Femur (tissue), 1 donor: ENCODE measurements at regions not wholly inside any gene's neighbourhood (a gene's known extent, or its start where the extent isn't known, plus 50 kb on each side); places are given as distances from the start of the nearest gene placed in this dataset.

Experiments
- DNase-seq: peaks from one replicate; pipeline ENCODE4 v3.0.0-alpha.2; 2017

DNA sequence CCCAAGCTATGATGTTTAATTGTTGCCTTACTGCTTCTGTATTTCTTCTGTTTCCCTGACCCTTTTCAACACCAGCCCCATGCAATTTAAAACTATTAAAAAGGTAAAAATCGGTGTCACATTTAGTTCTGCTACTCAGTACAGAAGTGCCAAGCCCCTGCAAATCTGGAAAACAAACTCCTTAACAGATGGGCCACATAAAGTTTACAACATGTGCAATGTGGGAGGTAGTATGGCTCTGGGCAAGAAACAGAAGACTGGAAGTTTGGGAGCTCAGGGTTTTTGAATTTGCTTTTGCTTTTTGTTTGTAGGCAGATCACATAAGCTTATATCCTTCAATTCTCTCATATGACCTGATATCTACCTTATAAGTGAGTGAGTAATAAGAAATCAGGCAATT is 404.0 kb upstream of the ATP2B1 start:
- DNase-seq = no peak

DNA sequence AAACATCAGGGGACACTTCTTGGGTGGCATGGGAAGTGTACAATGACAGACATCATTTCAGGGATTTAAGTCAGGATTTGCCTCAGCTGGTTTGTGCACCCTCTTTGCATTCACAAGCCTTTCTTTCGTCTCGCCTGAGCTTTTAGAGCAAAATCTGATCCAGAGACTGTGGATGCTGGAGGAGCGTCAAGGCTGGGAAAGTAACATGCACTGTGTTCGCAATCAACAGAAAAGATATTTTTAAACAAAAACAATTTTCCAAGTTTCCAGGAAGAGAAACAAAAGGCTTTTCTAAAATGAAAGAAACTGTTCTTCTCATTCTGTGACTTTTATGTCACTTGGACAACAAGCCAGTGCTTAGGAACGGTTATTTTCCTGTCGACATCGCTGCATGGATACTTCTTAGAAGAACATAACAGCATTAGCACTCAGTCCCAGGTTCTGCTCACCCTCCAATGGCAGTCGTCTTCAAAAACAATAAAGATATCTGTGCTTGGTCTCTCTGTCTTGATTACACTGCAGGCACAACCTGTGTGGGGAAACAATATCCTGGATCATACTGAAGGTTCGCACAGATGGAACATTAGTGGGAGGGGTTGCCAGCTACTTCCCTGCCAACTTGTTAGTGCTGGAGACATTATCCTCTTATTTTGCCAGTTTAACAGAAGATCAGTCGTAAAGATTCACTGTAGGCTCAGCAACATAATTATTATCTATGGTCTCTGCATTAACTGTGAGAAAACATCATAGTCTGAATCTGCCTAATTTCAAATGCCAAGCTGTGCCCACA is 403.3 kb upstream of the ATP2B1 start:
- peak; percentile 35 for DNase-seq

DNA sequence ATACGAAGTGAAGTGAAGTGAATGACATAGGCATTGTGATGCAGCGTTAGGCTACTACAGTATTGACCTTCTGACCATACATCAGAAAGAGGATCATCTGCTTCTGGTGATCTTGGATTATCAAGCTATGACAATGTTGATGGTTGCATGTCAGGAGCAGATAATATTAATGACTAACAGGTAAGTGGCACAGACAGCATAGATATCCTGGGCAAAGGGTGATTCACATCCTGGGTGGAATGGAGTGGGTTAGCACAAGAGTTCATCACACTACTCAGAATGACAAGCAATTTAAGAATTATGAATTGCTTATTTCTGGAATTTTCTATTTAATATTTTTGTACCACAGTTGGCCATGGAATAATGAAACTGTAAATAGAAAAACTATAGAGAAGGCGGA is 397.9 kb upstream of the ATP2B1 start:
- no peak for DNase-seq

DNA sequence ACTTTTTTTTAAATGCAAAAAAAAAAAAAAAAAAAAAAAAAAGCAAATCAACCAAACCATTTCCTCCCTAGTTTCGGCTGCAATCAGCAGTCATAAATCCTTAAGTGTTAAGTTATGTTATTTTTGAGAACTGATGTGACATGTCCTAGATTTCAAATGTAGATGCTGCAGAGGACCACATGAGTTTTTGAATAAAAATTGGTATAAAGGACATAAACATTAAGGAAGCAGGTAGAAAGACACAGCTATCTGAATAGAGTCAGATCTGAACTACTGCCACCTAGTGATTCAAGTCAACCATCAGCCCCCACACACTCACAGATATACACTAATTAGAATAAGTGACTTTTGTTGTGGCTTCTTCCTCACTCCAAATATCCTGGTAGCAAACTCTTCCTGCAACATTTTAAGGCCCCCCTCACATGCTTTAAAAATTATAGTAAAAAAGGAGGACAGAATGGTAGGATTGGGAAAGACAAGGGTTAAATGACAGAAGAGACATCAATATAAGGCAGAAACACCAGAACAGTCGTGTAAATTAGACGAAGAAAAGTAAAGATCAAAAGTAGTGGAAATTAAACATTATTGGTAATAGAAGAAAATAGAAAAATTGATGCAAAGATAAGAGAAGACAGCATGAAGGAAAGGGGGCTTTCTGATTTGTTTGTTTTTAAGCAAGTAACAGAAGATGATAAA is 394.5 kb upstream of the ATP2B1 start:
- DNase-seq = no peak

DNA sequence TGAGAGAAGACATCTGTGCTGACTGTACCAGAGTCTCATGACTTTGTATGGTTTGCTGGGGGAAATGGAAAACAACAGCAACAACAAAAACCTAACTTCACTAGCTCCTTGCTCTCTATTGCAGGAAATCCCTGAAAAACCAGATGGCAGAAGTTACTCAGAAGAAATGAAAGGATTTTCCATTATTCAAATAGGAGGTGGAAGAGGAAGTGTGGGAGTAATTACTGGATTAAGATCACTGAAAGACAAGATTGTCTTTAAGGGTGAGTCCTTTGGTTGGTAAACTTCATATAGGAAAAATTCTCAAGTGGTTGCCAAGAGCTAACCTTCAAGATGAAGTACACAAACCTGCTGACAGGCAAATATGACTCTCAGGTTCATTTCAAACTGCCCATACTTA is 391.9 kb upstream of the ATP2B1 start:
- DNase-seq = no peak

DNA sequence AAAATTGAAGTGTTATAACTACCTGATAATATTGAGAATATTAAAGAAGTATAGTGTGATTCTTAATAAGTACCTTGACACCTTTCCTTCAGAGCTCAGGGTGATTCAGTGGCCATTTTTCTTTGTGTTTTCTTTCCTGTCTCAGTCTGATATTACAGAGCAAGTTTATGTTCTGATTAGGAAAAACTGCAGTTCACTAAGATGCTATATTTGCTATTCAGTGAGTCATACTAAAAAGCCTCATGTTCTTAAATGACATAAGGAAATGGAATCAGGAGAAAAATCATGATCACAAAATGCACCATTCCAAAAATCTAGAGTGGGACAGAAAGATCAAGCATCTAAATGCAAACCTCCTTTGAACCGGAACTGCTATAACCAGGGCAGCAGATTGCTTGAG is 390.6 kb upstream of the ATP2B1 start:
- DNase-seq = no peak

DNA sequence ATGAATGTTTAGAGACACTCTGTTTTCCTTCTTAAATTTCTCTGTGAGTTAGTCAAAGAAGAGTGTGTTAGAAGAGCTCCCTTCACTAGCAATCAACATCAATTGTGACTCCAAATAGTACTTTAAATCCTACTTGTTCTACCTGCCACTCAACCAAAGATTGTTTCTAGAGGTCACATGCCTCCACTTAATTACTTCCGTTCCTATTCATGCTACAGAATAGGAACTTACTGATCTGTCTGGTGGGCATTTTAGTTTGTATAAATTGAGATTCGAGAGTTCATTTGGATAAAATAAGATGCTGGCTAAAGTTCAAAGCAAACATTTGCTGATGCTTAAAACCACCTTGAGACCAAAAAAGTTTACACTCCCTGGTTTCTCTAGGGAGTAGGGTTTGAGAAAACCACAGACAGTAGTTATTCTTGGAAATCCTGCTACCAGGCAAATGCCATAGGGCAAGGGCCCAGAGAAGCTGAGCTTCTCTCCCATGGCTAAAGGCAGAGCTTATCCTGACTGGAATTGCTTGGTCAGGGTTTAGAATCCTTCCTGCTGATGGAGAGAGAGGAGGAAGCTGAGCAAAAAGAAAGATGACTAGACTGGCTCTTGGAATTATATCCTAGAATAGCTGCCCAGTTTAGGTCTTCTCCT is 389.6 kb upstream of the ATP2B1 start:
- DNase-seq = no peak

DNA sequence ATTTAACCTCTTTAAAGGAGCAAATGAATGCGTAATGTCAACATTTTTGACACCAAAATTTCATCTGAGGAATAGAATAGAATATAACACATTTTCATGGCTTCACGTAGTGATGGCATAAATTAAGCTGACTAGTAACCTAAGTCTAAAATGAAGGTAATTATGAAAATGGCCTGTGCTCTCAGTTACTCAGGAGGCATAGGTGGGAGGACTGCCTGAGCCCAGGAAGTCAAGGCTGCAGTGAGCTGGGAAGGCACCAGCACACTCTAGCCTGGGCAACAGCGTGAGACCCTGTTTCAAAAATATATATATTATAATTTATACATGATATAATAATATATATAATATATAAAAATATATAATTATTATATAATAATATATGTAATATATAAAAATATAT is 383.2 kb upstream of the ATP2B1 start:
- no peak for DNase-seq

DNA sequence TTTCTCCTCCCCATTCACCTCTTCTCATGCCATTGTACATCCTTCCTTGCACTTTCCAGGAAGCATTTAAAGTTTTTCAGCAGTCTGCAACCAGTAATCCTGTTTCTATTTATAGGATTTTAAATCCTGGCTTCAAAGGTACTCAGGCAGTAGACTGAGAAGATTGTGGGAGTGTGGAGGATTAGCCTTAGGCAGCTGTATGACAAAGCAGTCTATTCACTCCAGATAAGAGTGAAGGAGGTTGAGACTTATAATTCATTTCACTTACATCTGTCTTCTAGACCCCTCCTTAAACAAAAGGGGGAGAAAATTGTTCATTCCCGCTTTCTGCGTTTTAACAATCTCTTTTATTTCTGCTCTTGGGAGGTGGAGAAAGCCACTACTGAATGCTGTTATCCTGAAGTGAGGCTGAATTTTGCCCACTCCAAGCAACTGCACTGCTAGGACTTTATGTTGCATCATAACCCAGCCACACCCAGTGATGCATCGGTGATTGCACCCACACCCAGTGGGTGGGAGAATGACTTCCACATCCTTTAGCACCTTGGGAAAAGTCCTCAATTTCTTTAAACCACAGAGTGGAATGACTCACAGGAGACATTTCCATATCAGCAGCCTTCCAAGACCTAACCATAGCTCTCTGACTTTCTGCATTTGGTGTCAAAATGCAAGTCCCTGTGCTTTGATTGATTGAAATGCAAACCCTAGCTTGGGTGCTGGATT is 382.5 kb upstream of the ATP2B1 start:
- no peak for DNase-seq

DNA sequence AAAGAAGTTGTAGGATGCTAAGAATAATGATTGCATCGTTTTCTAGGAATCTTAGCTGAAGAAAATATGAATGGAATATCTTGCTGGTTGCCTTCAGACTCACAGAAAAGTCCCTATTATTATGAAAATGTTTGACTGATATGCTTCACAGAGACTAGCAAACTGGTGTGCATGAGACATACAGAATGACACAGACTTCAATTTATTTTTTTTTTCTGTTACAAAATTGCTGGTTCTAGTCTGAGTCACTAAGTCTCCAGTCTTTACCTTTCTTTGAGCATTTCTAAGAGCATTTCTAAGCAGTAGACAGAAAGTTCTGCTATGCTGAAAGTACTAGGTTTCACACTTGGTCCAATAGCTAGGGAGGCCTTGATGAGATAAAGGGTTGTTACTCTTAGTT is 377.6 kb upstream of the ATP2B1 start:
- DNase-seq = no peak

DNA sequence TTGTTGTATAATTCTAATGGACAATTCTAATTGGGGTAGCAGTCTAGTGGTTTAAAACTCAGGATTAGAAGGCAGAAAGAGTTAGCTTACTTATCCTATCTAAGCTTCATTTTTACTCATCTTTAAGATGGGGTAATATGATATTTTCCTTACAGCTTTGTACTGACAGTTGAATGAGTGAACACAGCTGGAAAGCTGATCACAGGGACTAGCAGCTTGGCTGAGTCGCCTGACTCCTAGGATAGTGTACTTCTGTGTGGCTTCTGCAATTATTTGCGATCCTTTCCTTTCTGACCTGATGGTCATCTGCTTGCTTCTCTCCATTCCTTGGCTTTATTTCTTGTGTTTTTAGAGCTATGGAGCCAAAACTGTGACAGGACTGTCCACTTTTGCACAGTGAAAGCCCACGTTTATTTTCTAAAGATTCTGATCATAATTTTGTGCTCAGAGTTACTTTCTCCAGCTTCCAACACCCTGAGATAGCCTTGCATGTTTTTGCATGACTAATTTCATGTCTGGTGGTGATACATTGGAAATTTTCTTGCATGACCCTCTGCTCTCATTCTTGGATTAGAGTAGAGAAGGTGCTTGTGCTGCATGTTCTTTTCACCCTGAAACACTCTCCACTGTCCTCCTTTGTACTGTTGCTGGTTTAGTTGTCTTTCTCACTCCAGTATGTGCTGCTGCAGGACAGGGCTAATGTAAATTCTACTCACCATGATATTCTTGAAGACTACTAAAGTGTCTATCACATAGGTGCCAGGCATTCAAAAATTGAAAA is 377.0 kb upstream of the ATP2B1 start:
- no peak for DNase-seq

DNA sequence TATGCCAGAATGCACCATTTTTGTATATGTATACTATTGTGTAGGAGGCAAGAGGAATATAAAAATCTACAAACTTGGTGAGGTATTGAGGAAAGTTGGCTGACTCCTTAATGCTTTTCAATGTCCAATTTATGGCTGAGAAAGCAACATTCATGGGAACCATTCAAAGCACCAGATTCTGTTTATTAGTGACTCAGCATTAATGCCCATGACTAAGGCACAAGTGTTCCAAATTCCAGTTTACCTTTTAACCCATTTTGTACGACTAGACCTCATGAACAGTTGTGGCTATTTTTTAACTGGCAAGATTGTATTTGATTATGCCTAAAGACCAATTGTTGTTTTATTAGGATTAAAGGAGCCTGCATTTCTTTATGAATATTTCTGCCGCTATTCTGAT is 375.4 kb upstream of the ATP2B1 start:
- DNase-seq = no peak

DNA sequence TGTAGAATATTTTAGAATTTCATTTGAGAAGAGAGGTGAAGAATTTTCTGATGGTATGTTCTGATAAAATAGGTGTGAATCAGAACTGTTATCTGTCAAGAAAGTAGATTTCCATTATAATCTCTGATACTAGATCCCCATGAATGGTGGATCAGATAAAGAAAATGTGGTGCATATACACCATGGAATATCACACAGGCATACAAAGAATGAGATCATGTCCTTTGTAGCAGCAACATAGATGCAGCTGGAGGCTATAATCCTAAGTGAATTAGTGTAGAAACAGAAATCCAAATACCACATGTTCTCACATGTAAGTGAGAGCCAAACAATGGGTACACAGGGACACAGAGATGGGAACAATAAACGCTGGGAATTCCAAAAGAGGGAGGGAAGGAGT is 372.0 kb upstream of the ATP2B1 start:
- no peak for DNase-seq

DNA sequence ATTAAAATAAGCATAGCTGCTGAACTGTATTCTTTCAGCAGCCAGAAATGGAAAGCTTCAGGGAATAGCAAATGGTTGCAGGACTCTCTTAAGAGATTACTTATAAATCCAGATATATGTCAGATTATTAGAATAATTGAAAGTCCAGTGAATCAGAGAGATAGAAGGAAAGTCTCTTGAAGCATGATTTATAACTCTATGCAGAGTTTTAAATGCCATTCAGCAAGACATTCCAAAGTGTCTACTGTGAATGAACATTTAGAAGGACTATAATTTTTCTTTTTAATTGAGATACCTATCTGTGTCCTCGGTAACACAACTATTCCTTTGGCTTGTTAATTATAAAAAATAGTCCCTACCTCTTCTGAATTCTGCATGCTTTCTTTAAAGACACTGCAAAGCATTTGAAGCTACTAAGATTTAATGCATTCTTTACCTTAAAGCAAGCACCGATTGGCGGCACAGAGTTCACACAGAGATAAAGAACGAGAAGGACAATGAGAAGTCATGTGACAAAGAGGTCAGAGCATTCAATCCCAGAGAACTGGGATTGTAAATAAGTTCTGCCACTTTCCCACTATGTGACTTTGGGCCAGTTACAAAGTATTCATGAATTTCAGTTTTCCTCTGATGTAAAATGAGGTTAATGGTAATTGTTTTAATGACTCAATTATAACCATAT is 371.0 kb upstream of the ATP2B1 start:
- DNase-seq = no peak

DNA sequence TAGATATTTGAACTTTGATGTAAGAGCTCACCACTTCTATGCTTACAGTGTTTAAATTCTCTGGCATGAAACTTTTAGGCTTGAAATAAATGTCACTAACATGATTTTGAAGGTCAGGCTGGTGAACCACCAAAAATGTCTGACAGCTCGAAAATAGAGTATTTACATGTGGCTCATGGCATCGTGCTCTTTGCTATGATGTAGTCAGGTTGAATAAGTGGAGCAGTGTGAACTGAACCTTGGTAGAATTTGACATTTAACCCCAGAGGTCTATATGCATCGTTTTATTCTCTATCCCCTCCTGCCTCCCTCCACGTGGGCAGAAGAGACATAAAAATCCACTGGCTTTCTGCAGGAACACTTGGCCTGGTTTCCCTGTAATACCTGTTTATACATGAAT is 369.7 kb upstream of the ATP2B1 start:
- no peak for DNase-seq

DNA sequence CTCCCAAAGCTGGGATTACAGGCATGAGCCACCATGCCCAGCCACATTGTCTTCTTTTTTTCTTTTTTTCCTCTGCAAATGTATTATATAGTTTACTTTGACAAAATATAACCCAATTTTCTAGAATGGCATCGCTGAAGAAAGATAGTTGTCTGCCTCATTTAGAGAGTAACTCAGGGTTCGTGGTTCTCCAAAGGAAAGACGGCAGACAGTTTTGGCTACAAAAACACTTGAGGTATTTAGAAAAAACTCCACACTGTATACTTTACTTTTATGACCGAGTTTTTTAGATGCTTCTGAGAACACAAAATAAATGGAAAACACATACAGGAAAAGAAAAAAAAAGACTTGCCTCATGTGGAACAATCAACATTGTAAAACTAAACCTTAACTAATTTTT is 369.1 kb upstream of the ATP2B1 start:
- DNase-seq = no peak

DNA sequence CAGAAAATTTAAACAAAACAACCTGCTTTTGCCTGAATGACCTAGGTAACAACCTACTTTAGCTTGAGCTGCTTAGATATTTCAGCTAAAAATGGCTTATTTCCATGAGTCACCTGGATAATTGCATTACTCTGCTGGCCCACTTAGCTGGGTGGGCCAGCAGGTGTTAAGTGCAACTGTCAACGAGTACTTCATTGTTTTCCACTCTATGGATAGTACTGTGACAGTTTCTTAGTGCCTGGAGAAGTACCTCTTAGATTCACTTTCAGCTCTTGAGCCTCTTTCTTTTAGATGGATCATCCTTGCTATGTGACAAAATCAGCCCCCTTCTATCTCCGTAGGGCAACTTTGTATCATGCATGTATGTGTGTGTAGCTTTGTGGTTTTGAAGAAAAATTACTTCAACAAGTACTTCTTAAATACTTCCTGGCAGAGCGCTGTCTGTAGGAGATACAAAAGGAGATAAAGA is 368.2 kb upstream of the ATP2B1 start:
- DNase-seq = no peak

DNA sequence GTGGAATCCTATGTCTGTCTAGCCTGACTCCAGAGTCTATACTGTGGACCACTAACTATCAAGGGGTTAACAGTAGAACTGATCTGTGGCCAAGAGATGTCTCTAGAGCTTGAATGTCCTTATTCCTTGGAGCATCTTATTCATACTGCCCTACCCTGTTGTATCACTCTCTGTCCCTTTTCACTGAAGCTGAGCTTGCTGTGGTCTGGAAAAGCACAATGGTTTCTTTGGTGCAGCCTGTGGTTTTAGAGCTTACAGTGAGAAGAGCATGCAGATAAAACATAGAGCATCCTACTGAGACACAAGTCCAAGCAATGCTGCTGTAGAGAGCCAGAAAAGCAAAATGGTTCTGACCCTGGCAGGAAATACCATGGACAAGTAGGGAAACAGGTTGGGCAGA is 367.0 kb upstream of the ATP2B1 start:
- DNase-seq = no peak

DNA sequence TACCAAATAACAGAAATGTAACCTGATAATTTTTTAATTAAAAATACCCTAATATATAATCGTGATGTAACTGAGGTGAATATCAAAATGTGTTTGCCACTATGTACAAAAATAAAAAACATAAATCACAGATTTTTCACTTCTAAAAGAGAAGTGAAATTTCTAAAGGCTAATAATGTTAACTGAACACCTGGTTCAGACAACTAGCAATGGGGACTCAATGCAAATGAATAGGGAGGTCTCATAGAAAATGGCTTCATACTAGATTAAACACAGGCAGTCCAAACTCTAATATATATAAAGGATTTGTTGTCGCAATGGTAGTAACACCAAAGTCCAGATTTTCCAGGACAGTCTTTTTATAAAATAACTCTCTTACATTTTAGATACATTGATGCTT is 365.4 kb upstream of the ATP2B1 start:
- no peak for DNase-seq

DNA sequence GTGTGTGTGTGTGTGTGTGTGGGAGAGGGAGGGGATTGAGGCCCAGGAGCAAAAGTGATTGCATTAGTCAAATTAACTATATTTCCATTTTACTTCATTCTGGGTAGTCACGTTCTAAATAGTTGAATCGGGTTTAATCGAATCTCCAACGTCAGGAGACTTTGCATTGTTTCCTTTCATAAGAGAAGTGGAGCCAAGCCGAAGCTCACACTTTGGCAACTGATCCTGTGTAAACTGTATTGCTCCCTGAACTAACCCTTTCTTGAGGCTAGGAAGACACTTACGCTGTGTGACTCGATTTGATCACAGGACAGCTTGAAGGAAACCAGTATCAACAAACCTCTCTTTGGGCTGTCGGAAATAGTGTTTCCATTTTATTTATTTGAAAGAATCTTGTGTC is 363.4 kb upstream of the ATP2B1 start:
- no peak for DNase-seq

DNA sequence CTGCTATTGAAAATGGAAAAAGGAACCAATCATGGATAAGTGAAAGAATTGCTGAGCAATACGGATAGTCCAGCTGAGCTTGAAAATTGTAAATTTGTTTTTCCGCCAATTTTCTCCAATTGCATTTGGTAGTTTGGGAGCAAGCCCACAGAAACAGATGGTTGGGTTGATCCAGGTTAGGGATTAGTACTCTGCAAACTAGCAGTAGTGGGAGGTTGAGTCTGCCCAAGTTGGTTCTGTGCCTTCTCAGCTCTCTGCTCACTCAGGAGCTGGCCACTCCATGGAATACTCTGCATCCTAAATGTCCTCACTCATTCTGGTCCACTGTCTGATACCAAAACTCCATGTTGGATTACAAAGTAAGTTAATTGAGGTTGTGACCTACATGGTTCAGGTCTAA is 361.1 kb upstream of the ATP2B1 start:
- no peak for DNase-seq

DNA sequence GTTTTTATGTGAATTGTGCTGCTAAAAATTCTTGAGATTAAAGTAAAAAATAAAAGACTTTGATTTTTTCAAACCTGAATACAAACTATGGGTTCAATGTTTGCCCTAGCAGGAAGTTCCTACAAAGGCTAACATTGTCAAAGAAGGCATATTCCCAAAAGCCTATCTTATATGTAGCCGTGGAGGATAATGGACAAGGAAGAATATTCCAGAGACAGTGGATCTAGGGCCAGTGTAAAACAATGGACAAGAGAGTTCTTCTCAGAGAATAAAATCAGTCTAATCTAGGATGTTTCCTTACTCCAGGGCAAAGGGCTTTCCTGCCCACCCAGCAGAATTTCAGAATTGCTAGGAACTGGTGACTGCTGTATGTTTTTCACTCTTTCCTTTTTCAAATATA is 359.2 kb upstream of the ATP2B1 start:
- DNase-seq = no peak
